SIG-M5 (cell line): ENCODE measurements at regions not wholly inside any gene's neighbourhood (a gene's known extent, or its start where the extent isn't known, plus 50 kb on each side); places are given as distances from the start of the nearest gene placed in this dataset.
"Not testable (repeated sequence)": the region's sequence is repeated elsewhere in the genome, so short reads cannot be mapped to it uniquely, and the experiment has no call there.

Source experiments
- DNase-seq: peaks from one replicate; lab custom pipeline; 2025; lab: John Stamatoyannopoulos, UW

GRCh38 chr9:117775591-117775990, 71.4 kb downstream of the TLR4 start:
- no peak for DNase-seq

- DNase-seq: no peak
These were observed 73.6 kb downstream of the TLR4 start for GRCh38 chr9:117777823-117778222.

GRCh38 chr9:117779760-117780159, 75.6 kb downstream of the TLR4 start:
- no peak for DNase-seq

DNA sequence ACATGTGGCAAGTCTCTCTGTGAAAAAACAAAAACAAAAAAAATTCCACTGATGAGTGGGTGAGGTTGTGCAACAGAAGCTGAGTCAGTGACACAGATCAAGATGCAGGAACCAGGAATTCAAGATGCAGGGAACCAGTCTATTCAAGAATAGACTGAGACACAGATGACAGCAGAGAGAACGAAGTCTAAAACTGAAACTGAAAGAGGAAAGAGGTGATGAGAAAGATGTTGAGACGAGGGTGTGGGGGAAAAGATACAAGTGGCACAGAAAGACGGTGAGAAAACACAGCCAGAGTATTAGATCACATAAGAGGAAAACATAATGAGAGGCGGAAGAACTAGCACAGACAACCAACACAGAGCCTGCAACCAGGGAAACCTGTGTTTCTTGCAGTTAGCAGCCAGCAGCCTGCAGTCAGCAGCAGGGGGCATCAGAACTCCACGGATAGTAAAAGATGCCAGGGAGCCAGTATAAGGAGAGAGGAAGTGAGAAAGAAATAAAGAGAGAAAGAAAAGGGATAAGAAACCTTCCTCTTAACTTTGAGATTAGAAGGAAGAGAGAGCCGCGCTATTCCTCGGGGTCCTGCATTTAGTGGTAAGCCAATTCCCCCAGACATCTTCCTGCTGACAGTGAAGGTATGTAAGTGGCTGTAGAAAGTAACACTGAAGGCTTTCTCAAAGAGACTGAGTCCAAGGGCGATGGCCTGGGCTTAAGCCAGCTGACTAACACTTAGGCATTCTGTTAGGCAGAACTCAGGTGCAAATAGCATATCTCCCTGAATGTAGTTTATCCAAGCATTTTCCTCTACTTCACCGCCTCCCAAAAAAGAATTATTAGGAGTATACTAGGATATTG, 79.0 kb downstream of the TLR4 start:
- DNase-seq: peak; percentile 15

DNA sequence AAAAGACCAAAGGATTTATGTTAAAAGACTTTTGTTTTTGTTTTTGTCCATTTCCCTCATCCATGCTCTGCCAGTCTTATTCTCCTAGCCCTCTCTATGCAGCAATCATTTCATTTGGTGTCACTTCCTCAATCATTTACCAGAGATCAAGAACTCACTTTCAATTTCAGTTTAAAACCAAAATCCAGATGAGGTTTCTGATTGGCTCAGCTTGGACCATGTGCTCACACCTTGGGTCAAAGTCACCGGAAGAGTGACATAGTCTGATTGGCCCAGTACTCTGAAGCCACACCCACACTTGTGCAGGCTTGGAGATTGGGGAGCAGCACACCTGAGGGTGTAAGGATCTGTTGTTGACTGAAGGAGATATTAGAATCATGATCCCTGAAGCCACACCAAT, 79.6 kb downstream of the TLR4 start:
- no peak for DNase-seq

- no peak for DNase-seq
These were observed 80.8 kb downstream of the TLR4 start for GRCh38 chr9:117784996-117785395.

- DNase-seq: no peak
These were observed 83.5 kb downstream of the TLR4 start for GRCh38 chr9:117787746-117788145.

- DNase-seq: no peak
These were observed 91.1 kb downstream of the TLR4 start for GRCh38 chr9:117795271-117795670.

DNA sequence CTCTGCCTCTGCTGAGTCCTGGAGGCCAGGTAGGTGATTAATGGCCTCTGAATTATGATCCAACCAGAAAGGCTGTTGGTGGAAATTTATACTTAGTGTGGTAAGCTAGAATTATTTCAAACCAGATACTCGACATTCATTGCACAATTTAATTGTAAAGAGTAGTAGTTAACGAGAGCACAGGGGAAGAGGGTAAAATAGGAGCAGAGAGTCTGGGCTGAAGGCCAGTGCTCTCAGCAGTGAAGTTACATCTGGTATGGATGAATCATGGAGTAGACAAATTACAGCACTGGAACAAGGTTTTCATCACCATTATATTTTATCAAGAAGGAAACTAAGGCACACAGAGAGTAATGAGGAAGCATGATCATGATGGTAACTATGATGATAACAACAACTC, 92.5 kb downstream of the TLR4 start:
- no peak for DNase-seq

DNA sequence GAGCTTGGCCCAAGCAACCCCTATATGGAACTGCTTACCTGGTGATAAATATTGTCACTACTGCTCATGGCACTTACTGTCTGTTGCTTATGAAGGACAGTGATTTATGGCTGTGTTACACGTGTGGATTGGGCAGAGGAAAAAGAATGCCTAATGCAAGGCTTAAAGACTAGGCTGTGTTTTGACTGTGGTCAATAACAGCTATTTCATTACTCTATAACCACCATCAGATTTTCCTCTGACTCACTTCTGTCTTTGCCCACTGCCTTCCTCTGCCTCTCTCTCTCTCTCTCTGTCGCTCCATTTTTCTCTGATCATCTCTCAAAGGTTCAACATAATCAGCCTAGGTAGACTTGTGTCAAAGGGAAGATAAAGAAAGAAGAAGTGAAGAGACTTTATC, 96.2 kb downstream of the TLR4 start:
- no peak for DNase-seq

- DNase-seq: no peak
These were observed 105.5 kb downstream of the TLR4 start for GRCh38 chr9:117809751-117810150.

DNA sequence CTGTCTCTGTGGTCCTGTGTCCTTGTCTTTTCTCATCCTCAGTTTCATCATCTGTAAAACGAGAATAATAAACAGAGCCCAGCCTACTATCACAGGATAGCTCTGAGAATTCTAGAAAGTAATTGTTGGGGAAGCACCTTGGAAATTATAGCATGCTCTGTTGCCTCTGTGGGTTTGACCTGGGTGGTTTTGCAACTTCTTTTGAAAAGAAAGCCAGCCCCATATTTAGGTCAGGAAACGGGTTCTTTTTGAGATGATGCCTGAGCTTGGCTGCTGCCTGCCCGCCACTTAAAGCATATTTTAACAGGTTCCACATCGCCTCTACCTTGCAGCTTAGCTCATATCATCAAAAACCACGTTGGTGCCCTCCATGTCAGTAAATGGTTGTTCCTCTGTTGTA, 111.1 kb downstream of the TLR4 start:
- no peak for DNase-seq

GRCh38 chr9:117815948-117816347, 111.7 kb downstream of the TLR4 start:
- DNase-seq: no peak

DNA sequence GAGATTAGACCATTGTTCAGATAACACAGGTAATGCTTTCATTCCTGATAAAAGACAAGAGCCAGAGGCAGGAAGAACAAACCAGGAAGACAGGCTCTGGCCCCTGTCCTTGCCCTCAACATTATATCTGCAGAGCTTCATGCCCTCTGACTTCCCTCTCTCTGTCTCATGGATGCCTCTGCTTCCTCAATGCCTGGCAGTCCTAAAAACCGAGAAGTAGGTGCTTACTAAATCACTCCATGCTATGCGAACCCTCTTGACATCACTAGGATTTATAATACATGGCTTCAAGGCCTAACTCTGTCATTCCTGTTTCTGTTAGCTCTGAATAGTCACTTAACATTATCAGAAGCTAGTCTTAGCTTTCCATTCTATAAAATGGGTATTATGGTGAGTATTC, 117.8 kb downstream of the TLR4 start:
- no peak for DNase-seq

DNA sequence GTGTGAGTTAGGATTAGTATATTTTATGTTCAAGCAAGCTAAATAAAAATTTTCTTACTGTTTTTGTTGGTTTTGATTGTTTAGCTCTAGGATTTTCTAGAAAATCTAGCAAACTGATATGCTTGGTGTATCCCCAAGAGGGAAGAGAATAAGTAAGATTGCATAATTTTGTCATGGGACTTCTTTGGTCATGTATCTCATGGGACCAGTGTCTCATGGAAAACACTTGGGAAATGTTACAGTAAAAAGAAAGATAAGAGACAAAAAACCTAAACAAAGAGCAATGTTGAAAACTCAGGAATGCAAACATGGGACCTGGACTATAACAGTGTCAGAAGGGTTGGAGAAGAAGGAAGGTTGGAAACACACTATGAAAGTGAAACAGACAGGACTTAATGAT, 119.4 kb downstream of the TLR4 start:
- no peak for DNase-seq

DNA sequence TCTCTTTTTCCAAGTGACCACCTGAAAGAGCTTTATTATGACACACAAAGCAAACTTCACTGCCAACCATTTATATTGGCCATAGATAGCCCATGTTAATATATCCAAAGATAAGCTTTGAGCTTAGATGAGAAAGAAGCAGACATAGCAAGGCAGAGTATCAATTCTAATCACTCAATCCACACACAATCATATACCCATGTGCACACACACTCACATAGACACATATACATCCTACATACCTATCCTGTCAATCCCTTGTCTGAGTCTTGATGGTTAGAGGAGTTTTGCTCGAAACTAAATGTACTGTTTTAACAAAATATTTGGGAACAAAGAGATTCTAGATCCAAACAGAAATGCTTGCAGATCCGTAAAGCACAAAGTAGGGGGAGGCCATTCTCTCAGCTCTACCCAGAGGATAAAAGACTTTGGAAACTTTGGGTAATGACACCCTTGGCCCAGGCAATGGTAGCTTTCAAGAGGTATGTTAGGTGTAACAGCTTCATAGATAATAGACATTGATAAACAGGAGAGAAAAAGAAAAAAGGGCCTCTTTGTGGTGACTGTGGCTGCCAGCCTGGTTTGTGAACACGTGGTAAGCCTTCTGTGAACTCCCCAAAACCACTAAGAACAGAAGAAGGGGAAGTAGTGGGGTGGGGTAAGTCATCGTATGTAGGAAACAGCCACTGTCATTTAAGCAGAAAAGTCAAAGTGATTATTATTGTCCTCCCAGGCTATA, 121.6 kb downstream of the TLR4 start:
- peak; percentile 28 for DNase-seq

- DNase-seq: no peak
These were observed 122.6 kb downstream of the TLR4 start for GRCh38 chr9:117826837-117827236.

DNA sequence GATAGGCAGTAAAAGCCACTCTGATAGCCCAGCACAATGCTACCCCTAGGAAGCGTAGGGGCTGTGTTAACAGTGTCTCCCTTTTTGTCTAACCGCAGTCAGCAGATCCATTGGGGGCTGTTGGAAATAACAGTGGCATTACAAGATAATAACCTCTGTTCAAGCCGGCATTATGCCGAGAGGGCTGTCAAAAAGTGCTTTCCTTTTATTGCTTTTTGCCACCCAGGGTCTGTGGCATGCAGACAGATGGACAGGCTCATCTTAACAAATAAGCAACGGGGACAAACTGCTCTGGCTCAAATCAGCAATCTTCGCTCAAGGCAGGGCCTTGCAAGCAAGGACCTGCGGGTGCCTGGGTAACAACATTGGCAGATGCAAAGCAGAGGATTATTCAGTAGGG, 123.3 kb downstream of the TLR4 start:
- DNase-seq: no peak

- DNase-seq: no peak
These were observed 124.3 kb downstream of the TLR4 start for GRCh38 chr9:117828466-117828865.

DNA sequence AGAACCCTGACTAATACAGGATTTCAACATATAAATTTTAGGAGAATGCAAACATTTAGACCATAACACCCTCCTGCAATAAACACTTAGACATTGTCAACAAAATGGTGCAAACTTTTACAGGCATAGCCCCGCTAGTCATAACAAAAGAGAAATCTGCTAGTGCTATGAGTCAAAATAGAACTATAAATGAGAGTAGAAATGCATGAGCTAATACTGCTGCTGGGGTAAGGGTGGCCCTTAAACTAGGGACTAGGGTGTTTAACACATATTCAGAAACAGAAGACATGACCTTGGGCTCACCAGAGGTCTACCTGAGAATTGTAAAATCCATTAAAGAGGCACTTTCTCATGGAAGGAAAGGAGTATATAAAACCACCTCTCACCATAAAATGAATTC, 131.6 kb downstream of the TLR4 start:
- DNase-seq: no peak

DNA sequence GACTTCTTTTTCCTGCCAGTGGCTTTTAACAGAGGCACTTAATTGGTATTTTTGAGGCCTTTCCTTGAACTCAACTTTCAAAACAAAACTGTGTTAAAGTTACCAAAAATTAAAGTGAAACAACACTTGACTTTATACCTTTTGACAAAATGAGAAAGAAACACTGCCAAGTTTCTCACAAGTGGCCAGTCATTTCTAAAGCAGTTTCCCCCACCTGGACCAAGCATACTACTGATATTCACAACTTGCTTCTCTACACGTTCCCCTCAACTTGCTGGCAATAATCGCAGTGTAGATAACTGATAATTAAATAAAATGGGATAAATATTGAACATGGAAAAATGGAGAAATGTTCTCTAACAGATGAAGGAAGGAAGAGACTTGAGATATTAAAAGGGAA, 135.7 kb downstream of the TLR4 start:
- DNase-seq: no peak

- not testable (repeated sequence) for DNase-seq
These were observed 147.7 kb downstream of the TLR4 start for GRCh38 chr9:117851836-117852461.

- DNase-seq: no peak
These were observed 154.4 kb downstream of the TLR4 start for GRCh38 chr9:117858561-117858960.
